ENCODE measurements at regions not wholly inside any gene's neighbourhood (a gene's known extent, or its start where the extent isn't known, plus 50 kb on each side); places are given as distances from the start of the nearest gene placed in this dataset.
"Not testable (repeated sequence)": the region's sequence is repeated elsewhere in the genome, so short reads cannot be mapped to it uniquely, and the experiment has no call there.

DNA sequence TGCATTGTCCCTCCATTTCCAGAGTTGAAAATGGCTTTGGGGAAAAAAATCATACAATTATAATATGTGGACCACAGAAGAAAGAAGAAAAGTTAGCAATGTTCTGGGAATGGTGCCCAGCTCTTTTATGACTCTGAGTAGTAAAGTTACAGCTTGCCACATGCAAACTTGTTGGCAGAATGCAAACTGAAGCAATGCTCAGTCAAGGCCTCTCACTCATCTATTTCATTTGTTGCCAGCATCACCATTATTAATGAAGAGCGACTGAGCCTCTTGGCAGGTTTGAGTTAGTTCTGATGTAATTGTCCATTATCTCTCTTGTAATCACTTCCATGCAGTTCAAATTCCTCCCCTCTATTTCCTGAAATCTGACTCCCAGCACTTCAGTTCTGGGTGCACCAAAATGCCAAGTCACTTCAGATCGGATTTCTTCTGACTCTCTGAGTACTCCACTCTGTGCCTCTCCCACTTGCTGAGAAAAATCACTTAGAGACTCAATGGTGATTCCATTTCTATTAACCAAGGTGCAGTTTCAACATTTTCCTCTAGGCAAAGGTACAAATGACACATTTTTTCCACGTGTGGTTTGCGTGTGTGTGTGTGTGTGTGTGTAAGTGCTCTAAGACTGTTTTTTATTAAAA, 154.4 kb upstream of the STMND1 start:
- DNase-seq (ENCODE audit: low read depth), result no peak

DNA sequence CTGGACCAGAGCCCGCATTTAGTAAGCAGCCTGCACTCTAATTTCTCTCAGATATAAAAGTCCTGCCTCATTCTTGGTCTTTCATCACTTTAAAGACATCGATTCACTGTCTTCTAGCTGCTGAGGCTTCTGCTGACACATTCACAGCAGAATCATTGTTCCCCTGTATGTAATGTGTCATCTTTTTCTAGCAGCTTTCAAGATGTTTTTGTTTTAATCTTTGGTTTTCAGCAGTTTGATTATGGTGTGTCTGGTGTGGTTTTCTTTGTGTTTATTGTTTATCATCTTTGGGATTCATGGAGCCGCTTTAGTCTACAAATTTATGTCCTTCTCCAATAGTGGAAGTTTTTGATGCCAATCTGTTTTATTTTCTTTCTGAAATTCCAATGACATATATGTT, 157.3 kb upstream of the STMND1 start:
- no peak for DNase-seq (ENCODE audit: low read depth)

DNA sequence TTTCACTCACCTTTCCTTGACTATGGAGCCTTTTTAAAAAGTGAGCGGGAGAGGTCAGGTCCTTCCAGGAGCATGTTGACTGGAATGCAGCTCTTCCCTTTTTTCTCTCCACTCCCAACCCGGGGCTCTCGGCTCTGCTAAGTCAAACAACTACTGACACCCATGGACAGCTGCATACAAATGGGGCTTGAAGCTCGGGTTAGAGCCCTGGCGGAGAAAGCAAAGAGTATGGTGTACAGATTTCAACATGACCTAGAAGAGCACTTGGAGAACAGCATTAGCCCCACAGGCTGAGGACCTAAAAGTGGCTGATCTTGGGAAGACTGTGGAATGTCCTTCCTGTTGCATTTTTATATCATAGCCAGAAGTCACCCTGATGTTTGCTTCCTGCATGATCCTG, 162.0 kb upstream of the STMND1 start:
- DNase-seq (ENCODE audit: low read depth), result no peak

DNA sequence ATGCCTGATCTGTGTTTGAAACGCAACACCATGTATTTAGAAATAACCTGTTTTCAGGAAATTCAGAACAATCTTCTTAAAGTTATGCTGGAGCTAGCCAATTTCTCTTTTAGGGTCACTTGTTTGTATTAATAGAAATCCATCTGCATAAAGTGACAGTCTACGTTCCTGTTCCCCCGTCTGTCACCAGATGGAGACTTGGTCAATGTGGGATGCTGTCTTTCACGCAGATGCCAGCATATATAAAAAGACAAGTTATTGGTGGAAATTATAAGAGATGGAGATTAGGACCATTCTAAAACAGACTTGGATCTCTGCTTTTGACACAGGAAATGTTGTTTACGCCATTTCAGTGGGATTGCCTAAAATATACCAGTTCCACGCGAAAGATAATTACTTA, 162.5 kb upstream of the STMND1 start:
- DNase-seq (ENCODE audit: low read depth), result no peak

DNA sequence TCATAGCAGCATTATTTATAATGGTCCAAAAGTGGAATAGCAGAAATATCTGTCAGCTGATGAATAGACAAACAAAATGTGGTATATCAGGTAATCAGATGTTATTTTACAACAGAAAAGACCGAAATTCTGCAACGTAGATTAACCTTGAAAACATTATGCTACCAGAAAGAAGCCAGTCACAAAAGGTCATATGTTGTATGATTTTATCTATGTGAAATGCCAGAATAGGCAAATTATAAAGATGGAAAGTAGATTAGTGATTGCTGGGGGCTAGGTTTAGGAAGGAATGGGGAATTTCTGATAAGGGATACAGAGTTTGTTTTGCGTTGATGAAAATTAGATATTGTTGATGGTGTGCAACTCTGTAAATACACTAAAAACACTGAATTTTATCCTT, 165.0 kb upstream of the STMND1 start:
- no peak for DNase-seq (ENCODE audit: low read depth)

DNA sequence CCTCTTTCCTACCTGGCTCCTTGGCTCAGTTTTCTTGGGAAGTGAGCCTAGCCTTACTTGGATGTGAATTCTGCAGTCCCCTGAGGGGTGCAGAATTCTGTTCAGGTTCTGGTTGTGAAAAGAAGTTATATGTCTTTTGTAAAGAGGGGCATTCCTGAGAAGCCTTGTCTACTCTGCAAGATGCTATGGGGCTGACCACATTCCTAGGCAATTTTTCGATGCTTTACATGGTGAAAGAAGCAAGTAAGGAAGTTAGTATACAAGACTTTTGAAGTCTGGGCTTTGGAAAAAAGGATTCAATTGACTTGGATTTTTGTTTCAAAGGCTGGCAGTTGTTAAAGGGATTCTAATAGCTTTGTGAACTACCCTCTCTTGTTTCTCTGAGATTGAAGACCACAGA, 167.9 kb upstream of the STMND1 start:
- no peak for DNase-seq (ENCODE audit: low read depth)

DNA sequence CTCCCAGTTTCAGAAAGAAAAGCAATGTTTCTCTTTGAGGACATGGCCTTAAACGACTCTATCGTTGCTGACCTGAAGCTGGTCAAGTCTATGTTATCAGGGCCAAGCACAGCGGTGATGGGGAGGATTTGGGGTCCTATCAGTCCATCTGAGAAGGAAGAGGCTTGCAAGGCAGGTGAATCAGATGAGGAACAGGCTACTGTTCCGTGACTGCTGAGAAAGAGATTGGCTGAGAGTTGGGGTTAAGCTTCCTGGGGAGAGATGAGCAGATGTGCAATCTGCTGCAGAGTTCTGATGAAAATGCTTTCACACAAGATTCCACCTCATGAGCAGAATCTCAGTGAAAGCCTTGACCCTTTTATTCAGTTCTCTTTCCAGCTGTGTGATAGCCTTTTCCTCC, 168.3 kb upstream of the STMND1 start:
- DNase-seq (ENCODE audit: low read depth), result no peak

DNA sequence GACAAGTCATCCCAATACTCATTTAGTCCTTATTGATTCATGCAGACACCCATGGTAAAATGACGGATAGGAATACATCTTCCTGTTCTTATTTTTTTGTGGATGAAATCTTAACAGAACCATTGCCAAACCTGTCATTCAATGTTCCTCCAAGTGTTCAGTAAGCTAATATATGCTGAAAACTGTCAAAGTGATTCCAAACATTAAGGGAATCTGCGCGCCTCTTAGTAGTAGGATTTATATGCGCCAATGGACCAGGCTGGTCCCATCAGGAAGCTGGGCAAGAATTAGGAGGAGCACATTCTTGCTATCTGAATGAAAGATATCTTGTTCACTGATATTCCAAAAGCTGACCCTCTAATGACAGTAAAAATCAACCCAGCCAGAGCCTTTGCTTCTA, 168.9 kb upstream of the STMND1 start:
- DNase-seq (ENCODE audit: low read depth), result no peak

DNA sequence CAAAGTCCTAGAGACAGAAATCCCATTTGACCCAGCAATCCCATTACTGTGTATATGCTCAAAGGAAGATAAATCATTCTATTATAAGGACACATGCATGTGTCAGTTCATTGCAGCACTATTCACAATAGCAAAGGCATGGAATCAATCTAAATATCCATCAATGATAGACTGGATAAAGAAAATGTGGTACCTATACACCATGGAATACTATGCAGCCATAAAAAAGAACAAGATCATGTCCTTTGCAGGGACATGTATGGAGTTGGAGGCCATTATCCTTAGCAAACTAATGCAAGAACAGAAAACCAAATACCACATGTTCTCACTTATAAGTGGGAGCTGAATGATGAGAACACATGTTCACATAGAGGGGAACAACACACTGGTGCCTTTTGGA, 169.8 kb upstream of the ATXN1 start:
- DNase-seq (ENCODE audit: low read depth), result not testable (repeated sequence)

DNA sequence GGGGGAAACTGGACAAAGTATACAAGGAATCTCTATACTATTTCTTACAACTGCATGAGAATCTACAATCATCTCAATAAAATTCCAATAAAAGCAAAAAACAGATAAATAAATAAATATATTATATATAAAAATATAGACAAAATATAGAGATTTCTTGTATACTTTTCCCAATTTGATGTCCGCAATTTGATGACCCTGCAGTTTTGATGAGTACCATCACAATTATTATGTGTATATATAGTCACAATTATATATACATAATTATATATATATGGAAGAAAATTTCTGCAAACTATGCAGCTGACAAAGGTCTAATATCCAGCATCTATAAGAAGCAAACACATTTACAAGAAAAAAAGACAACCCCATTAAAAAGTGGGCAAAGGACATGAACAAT, 169.2 kb upstream of the ATXN1 start:
- no peak for DNase-seq (ENCODE audit: low read depth)

DNA sequence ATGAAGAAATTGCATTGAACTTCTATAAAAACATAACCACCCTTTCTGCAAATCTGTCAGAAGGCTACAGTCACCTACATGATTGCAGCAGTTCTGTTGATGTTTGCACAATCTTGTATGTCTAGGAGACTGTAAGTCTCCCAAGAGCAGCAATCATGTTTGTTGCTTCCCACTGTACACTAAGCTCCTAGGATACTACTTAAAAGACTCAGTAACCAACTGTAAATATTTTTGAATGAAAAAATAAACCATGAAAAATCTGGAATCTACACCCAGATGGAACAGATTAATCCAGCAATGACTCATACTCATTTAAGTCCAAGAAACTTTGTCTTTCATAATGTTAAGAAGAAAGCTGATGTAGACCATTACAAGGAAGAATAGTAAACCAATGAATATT, 168.5 kb upstream of the ATXN1 start:
- no peak for DNase-seq (ENCODE audit: low read depth)

DNA sequence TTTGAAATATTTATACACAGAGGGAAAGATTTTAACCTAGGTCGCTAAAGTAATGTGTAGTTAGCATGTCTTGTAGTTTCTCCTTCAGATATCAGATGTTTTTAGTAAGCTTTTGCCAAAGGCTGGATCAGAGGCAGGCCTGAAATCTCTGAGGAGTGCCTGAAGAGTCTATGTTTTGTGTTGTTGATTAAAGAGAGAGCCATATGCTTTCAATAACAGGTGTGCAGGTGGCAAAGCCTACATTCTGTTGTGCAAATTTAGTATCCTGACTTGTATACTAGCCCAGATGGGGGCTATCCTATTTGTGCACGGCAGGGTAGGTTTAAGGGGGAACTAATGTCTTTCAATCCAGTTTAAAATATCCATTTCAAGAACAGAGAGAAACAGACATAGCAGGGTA, 167.1 kb upstream of the ATXN1 start:
- no peak for DNase-seq (ENCODE audit: low read depth)

DNA sequence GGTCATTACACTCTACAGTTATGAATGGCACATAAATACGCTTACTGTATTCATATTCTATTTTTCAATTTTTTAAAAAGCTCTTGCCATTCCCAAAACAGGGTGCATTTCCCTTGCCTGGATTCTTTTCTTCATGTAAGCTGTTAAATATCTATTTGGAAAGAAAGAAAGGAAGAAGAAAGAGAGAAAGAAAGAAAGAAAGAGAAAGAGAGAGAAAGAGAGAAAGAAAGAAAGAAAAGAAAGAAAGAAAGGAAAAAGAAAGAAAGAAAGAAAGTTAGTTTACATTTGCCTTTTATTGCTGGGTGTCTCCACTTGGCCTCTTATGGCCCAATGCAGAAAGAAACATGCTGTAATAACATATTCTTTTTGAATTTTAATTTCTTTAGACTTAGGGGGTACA, 165.9 kb upstream of the ATXN1 start:
- DNase-seq (ENCODE audit: low read depth), result no peak

DNA sequence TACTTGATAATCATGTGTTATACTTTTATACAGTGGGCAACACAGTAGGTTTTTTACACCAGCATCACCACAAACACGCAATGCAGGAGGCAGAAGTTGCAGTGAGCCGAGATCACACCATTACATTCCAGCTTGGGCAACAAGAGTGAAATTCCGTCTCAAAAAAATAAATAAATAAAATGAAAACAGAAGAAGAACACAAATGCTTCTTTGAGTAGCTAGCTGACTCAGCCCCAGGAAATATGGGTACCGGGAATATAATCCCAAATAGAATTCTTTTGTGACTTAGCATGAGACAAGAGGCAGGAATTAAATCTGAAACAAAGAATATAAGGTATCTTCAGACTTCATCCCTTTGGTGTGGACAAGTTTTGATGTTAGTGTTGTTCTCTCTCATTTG, 164.2 kb upstream of the ATXN1 start:
- no peak for DNase-seq (ENCODE audit: low read depth)

DNA sequence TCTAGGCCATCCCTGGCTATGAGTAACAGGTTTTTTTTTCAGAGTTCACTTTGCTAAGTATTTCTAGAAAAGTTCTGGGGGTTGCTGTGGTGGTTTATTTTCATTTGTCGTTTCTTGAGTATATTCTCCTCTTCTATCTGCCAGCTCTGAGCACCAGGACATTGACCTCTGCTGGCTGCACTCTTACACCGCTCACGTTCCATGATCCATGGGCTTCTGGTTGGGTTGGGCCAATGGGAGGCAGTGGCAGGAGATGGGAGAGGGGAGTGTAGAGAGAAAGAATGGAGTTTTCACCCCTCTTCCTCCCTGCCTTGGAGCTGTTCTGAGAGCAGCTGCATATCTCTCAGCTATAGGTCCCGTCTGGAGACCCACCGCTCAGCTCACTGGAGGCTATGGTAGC, 161.0 kb upstream of the ATXN1 start:
- no peak for DNase-seq (ENCODE audit: low read depth)

DNA sequence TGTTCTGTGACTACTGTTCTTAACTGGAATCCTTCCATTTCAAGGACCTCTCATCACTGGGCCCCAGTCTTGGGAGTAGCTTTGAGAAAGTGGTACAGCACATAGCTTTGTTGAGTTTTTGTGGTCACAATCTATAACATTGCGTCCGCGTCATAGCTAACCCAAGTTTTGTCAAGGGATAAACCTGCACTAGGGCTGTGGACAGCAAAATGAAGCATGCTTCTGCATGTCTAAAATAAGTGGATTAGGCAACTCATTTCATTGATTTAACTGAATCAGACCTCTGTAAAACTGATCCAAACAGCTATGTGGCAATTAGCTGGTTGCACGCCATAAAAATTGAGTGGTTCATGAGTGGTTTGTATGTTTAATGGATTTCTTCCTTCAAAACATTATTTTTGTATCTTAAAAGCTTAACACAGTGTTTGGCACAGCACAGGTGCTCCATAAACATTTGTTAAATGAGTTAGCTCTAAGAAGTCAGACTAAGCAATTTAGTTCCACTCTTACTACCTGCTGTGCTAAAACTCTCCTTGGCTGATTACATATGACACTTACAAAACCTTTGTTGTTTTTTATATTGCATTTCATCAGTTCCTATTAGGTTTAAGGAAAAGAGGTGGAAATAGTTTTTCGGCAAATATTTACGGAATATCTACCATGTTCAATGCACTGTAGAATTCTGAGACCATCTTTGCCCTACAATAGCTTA, 160.3 kb upstream of the ATXN1 start:
- no peak for DNase-seq (ENCODE audit: low read depth)

DNA sequence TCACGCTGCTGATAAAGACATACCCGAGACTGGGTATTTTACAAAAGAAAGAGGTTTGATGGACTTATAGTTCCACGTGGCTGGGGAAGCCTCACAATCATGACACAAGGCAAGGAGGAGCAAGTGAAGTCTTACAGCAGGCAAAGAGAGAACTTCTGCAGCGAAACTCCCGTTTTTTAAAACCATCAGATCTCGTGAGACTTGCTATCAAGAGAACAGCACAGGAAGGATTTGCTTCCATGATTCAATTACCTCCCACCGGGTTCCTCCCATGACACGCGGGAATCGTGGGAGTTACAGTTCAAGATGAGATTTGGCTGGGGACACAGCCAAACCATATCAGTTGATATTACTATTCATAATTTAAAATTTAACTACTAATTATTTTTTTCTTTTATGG, 157.3 kb upstream of the ATXN1 start:
- DNase-seq (ENCODE audit: low read depth), result no peak

DNA sequence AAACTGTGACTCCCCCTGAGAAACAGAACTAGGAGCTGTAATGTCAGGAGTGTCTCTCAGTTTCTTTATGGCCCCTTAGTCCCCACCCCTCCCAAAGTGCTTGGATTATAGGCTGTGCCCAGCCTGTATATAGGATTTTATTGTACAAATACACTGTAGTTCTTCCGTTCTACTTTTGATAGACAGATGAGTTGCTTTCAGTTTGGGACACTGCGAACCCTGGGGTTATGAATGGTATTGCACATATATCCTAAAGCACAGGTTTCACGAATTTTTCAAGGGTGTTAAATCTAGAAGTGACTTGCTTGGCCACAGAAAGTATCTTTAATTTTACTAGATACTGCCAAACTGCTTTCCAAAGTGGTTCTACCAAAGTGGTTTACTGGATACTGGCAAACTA, 152.9 kb upstream of the ATXN1 start:
- DNase-seq (ENCODE audit: low read depth), result no peak

DNA sequence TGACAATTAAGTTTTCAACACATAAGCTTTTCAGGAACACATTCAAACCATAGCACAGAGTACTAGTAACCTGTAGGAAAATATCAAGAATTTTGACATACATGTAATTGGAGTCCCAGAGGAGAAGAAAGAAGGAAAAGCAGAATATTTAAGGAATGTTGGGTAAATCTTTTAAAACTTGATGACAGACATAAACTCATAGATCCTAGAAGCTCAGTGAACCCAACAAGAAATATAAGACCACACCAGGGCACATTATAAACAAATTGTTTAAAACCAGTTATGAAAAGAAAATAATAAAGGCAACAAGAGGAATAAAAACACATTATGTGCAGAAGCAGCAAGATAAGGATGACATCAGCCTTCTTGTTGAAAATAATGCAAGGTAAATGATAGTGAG, 151.5 kb upstream of the ATXN1 start:
- DNase-seq (ENCODE audit: low read depth), result no peak

DNA sequence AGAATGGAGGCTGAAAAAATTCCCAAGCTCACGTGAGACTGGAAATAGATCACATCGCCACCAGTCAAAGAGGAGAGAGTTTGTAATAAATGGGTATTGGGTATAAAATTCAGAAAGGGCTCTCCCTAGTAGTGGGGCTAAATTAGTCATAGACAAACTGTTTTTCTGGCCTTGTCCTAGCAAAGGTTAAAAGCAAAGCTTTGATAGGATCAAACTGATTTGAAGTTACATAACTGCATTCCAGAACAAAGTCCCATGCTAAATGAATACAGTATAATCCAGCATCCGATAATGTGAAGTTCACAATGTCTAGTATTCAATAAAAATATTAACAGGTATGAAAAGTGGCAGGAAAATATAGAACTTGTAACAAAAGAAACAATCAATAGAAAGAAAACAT, 149.8 kb upstream of the ATXN1 start:
- no peak for DNase-seq (ENCODE audit: low read depth)

DNA sequence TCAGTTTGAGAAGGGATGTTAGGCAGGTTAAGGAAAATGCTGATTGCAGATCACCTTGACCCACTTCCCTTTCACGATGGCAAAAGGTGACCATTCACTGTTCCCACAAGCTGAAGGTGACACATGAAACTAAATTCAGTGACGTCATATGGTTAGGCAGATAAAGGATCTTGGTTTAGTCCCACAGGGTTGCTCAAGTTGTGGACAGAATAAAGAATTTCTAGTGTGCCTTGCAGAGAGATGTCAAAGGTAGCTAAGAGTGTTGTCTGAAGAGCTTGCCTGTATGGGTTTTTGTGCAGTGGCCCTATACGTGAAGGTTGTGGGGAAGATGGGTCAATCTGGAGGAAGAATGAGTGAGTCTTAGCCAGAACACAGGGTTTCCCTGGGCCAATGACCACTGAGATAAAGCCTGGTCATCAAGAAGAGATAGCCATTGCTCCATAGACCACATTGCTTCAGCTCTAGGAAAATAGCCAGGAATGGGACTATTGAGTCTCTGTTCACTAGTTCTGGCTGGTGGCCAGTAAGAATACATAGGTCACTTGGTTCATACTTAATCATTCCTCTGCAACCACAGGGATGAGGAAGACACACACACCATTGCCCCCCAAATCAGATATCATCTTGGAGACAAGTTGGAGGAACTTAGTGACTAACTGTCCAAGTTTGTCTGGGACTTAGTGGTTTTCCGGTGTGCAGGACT, 148.5 kb upstream of the ATXN1 start:
- DNase-seq (ENCODE audit: low read depth), result no peak

DNA sequence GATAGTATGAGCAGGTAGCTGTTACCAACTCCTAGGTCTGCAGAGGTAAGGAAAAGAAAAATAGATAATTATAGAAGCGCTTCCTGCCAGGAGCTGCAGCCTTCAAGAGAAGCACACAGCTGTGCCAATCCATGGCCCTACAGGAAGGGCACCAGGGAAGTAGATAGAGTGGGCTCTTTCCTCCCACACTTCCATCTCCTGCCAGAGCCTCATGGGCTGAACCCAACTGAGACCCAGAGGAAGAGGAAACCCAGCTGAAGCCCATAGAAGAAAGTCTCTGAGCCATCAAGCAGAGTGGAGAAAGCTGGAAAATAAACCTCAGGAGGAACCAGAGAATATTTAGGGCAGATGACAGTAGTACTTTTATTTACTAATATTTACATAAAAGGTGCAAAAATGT, 146.7 kb upstream of the ATXN1 start:
- DNase-seq (ENCODE audit: low read depth), result no peak

DNA sequence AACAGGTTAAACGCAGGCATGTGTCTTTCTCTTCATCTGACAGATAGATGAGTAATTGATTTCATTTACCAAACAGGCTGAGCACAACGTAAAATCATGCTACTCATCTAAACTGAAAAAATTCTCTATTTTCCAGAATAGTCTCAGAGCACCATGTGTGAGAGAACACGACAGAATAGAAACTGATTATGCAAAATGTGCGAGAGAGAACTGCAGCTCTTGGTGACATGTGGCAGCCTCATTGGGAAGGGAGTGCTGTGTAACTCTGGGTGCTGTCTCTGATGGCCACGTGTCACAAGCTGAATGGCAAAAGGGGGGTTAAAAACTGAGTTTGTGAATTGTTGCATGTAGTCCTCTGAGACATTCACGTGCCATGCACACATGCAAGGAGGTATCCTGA, 143.7 kb upstream of the ATXN1 start:
- DNase-seq (ENCODE audit: low read depth), result no peak

DNA sequence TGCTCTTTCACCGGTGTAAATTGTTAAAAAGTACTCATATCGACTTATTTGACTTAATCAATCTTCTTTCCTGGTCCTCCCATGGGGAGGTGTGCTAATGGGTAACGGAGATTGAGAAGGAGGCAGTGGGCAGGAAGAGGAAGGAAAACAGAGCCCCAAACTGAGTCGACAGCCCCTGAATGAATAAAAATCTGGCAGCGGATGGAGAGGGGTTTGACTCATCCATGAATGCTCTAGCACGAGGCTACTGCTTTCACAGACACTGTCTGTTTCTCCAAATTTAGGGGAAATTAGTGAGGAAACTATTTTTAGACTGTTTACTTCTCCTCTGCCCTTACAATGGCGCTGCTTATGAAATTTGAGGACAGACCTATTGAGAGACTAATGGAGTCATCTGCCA, 142.2 kb upstream of the ATXN1 start:
- no peak for DNase-seq (ENCODE audit: low read depth)
